ENCODE measurements at regions not wholly inside any gene's neighbourhood (a gene's known extent, or its start where the extent isn't known, plus 50 kb on each side); places are given as distances from the start of the nearest gene placed in this dataset.

DNA sequence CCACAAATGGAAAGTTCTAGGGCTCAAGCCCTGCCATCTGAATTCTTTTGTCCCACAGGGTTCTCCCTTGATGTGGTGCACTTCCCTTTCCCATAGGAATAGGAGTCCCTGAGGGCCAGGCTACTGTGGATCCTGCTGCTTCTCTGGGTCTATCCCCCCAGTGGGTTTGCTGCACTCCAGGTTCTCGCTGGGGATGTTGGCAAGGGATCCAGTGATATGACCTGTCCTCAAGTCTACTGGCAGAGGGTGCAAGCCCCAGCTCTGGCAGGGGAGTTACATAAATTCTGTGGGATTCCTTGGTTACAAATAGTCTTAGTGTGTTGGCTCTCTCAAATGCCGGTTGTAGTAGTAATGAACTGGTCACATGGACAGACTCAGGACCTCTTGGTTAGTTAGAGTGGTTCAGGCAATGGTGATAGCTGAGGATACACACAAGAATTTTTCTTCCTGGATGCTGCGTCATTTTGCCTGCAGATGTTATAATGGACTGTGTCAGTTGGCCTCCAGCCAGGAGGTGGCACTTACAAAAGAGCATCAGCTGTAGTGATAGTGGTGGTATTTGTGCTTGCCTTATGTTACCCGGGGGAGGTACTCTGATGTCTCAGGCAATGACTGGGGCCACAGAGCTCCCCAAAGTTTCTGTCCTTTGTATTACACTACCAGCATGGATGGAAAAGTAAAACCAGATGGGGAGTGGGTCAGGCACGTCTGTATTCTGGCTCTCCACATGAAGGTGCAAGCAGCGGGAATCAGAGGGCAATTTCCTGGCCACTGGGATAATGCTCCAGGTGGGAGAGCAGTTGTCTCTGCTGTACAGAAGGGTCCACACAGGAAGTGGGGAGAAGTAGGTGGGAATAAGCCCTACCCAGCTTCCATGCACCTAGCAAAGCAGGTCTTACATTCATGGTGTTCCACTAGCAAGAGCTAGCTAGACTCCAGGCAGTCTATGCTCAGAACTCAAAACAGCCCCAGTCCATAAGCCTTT is 267.9 kb downstream of the SOX11 start:
- DNase-seq: no peak

DNA sequence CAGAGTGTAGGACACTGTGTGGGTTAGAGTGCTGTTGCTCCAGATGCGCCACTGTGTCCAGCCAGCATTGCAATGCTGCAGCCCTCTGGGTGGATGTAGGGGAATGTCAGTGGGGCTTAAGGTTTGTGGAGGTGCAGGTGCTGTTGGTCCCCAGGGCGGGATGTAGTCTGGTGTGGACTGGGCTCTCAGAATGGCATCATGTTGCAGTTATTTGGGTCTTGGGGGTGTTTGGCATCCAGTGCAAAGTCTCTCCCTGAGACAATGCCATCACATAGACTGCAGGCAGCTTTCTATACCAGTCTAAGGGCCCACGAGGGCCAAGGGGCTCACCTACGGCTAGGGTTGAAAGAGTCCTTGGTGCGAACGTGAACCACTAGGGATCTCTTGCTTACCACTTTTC is 275.3 kb downstream of the SOX11 start:
- no peak for DNase-seq

DNA sequence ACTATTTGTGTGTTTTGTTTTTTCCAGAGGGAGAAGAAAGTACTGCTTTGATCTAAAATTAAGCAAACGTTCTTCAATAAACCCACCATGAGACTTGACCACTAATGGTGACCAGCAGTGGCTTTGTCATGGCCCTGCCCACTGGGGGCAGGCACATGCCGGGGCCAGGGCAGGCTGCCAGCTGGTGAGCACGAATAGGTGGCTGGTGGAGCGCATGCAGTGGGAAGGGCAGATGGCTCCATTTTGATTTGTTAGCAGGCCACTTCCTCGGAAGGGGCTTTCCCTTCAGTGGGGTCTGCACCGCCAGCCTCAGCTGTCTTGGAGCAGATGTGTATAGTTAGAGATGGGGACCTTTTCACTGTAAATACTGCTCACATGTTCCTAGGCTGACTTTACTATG is 277.1 kb downstream of the SOX11 start:
- no peak for DNase-seq

DNA sequence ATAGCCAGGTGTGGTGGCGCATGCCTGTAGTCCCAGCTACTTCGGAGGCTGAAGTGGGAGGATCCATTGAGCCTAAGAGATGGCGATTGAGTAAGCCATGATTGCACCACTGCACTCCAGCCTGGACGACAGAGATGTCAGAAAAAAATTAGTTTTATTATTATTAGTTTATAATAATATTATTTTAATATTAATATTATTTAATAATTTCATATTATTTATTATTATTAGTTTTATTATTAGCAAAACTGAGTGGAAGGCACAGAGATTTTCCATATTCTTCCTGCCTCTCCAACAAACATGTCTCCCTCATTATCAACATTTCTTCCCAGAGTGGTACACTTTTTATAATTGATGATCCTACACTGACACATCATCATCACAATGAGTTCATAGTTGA is 278.2 kb downstream of the SOX11 start:
- DNase-seq: no peak

DNA sequence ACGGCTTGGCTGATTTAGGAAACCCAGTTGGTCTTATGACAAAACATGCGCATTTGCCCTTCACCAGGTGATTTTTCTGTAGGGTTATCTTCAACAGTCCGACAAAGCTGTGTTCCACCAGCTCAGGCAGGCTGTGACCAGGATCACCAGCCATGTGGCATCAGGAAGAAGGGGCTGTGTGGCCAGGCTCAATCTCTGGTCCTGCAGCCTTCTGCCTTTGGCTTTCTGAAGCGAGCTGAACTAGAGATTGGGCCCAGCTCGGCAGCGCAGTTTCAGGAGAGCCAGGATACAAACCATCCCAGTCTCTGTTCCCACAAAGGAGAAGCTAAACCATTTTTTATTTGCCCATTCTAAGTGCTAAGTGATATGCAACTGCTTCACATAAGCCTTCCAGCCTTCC is 282.3 kb downstream of the SOX11 start:
- no peak for DNase-seq

DNA sequence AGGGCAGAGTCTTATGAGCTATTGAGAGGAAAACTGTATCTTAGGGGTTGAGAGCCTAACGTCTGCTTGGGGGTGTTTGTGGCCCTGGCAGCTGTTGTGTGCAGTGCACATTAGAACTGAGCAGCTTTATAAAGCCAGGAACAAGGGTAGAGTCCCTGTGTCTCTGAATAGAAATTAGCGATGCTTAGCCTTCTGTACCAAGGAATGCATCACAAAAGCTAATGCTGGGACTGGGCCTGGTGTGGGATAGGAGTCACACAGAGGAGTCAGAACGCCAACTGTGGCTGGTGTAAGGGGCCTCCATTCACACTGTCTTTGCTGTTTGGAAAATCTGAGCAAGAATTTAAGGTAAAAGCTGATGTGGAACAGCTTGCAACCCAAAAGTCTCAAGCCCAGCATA is 283.2 kb downstream of the SOX11 start:
- no peak for DNase-seq

DNA sequence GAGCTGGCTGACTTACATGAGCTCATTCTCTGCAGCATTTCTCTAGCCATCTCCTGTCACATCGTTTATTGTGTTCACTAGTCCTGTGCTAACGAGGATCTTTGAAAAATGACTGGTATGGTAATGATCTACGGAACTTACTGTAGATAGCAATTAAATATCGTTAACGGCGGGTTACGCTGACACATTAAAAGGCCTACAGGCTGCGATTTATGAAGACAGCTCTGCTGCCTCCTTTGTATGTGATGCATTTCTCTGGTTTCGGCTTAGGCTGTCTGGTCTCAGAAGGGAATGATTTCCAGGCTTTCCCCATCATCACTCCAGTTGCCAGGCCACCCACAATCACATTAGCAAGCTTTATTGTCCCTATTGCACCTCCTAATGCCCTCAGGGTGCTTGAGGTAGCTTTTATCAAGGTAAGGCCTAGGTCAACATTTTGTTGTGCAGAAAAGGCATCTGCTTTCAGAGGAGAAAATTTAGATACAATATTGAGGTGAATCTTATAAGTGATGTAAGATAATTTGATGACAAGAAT is 284.4 kb downstream of the SOX11 start:
- DNase-seq: no peak

DNA sequence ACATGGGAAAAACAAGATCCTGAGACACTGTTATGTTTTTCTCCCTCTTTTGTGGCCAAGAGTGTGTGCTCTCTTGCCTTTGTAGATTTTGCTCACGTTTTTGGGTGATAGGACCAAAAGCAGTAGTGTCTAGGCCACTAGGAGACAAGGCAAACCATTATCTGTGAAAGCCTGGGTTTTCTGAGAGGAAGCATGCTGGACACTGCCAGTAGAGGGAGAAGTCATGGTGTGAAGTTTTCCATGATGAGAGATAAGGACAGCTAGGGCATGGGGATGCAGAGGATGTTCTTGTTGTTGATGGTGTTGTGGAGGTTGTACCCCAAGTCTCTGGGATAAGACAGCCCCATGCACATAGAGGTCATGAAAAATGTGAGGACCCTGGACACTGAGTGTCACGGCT is 285.3 kb downstream of the SOX11 start:
- DNase-seq: no peak

DNA sequence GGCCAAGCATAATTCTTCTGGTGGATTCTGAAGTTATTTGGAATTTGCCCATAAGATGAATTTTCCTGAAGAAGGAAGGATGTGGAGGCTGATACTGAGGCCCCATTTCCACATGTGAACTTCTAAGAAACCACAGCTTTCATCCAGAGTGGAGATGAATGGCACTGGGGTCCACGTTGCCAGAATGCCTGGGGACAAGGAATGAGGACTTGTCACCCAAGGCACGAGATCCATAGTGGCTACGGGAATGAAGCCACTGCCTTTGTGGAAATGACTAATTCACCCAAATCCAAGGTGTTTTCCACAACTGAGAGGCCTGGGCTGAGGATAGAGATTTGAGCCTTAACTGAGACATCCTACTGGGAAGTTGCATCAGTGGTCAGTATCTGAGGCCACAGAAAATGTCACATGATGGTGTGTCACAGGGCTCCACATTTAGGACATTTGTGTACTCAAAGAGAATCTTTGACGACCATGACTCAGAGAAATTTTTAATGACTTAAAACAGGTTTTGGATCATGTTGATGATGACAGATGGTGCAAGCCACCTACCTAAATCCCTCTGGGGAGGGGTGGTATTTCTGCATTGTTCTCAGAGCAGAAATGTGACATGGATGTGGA is 286.1 kb downstream of the SOX11 start:
- DNase-seq: no peak

DNA sequence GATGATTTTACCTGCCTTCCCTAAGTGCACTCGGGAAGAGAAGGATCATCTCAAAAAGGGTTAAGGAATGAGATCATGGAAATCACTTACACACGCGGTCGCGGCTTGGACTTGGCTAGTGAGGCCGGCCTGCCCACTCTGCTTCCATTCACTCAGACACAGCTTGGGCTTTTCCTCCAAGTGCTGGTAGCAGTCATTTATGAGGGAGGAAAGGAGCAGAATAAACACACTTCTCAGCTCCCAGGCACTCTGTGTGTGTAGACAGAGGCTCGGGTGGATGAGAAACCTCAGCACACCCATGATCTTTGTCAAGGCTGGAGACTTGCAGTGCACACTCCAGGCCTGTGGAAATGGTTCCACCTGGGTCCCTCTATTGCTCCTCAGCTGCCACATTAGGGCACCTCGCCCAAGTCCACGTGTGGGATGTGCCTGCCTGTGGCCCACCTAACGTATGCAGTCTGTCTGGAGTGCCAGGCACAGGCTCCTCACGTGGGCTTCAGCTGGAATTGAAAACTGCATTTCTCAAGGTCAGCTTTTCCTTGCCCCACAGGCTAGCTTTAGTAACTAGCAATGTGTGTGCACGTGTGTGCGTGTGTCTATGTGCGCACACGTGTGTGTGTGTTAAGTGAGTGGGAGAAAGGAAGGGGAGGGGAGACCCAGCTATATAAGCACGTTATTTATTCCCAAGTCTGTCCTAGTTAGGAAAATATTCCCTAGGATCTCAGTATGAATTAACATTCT is 288.4 kb downstream of the SOX11 start:
- DNase-seq: no peak

DNA sequence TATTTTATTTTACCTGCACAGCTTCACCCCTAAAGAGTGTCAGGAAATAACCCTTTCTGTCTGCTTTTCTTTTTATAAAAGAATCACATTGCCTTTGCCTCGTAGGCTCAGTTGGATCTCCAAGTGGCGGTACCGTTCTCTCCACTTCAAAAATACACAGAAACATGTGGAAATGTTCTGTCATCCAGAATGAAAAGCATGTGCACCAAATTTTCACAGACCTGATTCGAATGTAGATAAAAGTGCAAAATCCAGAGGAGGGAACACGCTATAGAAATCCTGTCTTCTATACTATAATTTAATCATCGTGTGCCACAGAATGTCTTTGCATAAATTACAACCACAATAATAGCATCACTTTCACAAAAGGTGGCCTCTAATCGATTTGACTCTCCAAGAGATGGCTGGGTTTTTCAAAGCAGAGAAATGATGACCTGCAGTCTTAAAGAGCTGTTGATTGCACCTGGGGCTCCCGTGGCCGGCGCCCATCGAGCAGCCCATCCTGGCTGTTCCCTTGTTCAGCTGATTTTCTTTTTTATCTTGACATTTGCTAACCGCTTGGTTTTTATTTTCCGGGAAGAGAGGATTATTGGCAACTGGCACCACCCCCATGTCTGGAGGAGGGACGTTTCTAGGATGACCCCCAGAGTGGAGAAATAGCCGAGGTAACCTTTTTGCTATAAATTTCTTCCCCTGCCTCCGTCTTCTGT is 290.2 kb downstream of the SOX11 start:
- no peak for DNase-seq

DNA sequence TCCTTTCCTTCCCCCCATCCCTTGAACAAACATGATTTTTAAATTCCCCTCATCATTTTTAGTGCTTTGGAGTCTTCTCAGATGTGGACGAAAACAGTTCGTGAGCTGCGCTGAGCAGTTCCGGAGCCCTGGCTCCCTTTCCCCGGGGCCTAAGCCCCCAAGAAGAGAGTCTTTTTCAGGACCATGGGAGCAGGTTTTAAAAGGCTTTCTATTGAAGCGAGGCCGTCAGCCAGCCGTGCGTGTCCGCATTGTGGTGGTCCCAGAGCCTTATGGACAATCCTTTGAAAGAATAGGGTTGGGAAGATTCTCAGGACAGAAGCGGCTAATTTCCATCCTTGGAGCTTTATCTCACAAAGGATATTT is 290.7 kb downstream of the SOX11 start:
- no peak for DNase-seq

DNA sequence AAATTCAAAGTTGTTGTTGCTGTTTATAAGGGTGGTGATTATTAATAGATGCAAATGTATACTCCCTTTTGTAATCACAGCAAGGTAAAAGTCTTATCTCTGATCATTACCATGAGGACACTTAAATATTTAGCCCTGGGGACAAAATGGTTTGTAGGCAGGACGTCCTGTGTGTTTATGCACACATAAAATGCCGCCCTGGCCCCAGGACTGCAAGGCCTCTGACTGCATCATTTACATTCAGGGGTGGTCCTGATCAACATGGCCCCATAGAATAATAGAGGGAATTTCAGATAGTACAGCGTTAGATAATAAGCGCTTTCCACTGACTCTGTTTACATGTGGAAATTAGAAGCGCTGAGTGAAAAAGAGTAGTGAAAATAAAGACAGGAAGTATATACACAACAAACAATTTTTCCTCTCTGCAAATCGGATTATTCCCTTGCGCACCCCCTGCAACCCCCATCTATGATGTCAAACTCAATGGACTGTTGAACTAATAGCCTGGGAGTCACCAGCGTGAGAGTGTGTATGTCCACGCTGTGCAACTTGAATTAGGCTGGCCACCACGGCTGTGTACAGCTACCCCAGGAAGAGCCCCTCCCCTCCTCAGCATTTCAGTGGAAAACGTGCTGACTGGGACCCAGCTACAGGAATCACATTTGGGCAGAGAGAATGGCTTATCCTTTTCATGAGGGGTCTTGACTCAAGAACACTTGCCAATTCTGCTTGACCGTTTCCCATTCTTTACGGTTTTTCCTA is 291.5 kb downstream of the SOX11 start:
- no peak for DNase-seq

DNA sequence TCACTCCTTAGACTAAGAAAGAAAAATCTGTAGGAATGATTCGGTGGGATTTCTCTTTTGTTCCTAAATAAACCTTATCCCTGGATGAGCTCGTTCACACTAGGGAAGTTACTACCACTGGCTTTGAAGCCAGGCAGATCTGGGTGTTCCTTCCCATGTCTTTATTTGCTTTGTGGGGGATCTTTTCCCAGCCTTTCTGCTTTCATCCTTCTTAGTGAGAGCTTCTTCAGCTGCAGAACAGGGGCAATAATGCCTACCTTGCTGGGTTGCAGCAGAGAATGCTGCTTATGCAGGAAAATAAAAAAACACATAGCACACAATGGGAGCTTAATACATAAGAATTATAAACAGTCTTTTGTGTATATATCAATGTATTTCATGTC is 292.1 kb downstream of the SOX11 start:
- DNase-seq: no peak

DNA sequence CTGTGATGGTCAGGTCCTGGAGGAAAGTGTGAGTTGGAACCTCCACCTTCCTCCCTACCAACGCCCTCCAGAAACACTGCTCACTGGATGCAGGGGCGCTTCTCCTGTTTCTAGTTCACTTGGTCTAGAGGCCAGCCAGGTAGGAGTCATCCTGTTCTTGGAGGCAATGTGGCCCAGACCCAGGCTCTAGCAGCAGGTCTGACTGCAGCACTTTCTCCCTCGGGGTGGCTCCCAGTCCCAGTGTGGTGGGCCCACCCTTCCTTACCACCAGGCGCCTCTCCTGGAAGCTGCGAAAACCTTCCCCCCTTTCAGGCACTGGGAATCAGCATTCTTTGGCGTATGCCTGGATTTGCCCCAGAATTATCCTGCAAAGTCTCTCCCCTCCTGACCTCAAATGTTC is 292.8 kb downstream of the SOX11 start:
- no peak for DNase-seq

DNA sequence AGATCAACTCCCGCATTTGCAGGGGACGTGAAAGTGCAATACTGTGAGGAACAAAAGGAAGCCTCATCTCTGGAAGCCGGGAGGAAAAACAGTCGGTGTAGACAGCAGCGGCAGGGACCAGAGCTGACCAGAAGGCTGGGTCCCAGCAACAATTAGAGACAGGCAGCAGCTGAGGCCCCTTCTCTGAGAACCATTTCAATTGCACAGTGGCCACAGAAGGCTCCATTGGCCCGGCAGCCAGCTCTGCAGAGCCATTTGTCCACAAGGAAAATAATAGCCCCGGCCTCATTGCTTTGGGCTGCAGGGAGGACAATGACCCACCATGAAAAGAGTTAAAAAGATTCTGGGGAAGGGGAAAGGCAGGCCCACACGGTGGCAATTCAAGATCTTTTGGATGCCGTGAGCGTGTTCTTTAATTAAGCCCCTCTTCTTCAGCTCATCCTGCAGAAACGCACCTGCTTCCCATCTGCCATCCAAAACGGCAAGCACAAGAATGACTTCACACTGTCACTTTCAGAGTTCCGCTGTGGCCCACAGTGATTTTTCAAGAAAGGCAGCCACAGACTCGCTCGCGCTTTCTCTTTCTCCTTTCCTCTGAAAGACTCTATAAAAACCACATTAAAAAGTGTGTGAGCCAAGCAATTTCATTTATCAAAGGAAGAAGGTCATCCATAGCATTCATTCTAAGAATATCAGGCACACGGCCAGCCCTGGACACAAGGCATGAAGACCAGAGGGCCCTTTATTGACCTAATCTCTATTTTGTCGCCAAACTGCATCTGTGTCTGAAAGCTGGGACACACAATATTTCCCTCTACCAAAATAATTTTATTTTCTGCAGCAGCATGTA is 293.6 kb downstream of the SOX11 start:
- no peak for DNase-seq

DNA sequence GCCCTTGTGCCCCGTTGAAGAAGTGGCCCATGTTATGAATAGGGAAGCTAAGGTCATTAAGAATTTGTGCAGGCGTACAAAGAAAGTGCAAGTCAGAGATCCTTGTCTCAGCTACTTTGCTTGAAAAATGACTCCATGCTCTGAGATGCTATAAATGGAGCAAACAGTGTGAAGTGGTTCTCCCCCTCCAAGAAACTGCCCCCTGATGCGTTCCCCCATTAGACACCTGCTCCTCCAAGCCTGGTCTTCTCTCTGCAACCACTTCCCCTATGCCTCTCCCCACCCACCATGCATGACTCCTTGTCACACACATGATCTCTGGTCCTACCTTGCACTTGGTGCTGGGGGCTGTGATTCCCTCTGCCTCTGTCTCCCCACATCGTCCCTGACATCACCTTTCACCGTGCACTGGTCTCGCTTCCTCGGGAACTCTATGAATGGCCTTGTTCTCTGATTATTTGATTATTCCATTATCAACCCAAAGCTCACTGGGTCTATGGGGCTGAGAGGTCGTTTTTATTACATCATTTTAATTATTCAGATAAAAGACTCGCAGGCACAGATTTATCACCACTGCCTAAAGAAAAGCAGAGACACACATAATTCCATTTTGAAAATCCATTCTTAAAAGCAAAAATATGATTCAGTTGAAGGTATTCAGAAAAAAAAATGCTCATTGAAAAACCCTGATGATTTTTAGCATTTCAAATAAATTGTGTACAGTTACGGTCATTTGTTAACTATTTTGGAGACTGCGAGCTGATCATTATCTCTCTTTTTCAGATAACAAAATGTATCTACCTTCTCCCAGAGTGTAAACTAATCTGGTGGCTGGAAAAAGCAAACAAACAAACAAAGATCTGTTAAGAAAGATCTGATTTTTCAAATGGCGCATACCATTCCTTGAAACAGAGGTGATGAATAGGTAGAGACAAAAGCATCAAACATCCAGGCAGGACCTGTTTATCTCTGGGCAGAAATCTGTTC is 294.9 kb downstream of the SOX11 start:
- DNase-seq: no peak

DNA sequence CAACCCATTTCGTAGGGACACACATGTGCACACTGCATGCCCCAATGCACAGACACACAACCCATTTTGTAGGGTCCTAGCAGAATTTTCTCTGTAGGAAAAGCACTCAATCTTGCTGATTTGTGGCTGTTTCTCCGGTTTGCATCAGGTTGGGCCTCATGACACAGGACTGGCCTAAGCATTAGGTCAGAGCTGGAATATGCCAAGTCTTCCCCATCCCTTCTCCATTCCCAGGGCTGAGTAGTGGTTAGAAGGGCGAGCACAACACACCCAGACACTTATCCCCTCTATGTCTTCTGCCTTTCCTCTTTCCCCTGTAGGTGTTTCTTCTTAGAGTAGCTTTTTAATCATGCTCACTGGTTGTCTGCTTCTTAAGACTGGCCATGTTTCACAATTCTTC is 295.9 kb downstream of the SOX11 start:
- no peak for DNase-seq

DNA sequence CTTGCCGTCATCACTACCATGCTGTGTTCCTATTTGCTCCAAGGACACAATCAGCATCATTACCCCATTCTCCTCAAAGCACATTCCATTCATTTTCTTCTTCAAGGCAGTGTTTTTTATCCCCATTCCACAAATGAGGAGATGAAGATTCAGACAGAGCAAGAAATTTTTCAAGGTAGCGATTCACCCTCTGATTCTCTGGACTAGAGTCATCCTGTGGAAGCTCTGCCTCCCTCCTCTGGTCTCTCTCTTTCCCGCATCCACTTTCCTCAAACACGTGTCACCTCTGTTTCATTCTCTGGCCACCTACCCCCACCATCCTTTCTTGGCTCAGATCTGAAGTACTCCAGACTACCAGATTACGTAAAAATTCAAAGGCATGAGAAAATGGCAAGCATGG is 297.9 kb downstream of the SOX11 start:
- no peak for DNase-seq

All from activated CD4-positive, alpha-beta T cell treated with anti-CD3 and anti-CD28 coated beads, Interleukin-2, amount 50 U/mL, for 16 hours (primary cell).